ENCODE measurements at regions not wholly inside any gene's neighbourhood (a gene's known extent, or its start where the extent isn't known, plus 50 kb on each side); places are given as distances from the start of the nearest gene placed in this dataset.

DNA sequence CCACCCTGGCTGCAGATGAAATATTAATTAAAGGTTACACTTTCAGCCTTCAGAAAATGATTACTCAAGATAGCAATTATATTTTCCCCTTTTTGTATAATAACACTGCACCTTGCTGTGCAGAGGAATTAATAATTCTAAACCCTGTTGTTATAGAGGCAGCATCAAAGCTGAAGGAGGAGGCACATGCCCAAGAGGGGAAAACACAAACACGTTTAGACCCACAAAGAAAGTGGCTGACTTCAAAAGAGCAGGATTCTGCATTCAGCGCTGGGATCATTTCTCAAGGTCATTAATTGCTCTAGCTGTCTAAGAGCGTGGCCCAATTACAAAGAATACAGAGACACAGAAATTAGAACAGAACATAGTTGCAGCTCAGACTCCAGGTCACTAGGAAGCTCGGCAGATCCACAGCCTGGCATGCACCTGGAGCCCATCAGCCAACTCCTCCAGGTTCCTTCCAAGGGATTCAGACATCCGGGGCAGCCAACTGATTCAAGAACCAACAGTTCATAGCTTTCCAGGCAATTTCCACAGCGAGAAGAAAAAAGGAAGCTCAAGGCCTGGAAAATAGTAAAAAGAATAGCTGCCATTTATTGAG is 102.3 kb upstream of the ID2 start:
- ATAC-seq = no peak
- no peak for FAIRE-seq
- TF ChIP-seq, protein P1, sequence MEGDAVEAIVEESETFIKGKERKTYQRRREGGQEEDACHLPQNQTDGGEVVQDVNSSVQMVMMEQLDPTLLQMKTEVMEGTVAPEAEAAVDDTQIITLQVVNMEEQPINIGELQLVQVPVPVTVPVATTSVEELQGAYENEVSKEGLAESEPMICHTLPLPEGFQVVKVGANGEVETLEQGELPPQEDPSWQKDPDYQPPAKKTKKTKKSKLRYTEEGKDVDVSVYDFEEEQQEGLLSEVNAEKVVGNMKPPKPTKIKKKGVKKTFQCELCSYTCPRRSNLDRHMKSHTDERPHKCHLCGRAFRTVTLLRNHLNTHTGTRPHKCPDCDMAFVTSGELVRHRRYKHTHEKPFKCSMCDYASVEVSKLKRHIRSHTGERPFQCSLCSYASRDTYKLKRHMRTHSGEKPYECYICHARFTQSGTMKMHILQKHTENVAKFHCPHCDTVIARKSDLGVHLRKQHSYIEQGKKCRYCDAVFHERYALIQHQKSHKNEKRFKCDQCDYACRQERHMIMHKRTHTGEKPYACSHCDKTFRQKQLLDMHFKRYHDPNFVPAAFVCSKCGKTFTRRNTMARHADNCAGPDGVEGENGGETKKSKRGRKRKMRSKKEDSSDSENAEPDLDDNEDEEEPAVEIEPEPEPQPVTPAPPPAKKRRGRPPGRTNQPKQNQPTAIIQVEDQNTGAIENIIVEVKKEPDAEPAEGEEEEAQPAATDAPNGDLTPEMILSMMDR (IDR thresholded peaks at IDR 0.05) = no peak
- peaks cover 0 to 19% (median 5%) of the 10 kb centered on the region in 3 donors for H3K4me1 ChIP-seq
- no peak overlapping the region for H3K4me3 ChIP-seq
- no peaks in the 10 kb centered on the region for H3K27me3 ChIP-seq
- intact Hi-C loops (cut with DNase I) = no loop called here
- no peaks in the 10 kb centered on the region for H3K9me3 ChIP-seq
- no peaks in the 10 kb centered on the region for H3K36me3 ChIP-seq
- H3K27ac ChIP-seq = no peak overlapping the region
- 68 to 70% methylated on average over 6 of the region's 6 CpGs for WGBS, 2 donors
- DNase-seq = no peak

DNA sequence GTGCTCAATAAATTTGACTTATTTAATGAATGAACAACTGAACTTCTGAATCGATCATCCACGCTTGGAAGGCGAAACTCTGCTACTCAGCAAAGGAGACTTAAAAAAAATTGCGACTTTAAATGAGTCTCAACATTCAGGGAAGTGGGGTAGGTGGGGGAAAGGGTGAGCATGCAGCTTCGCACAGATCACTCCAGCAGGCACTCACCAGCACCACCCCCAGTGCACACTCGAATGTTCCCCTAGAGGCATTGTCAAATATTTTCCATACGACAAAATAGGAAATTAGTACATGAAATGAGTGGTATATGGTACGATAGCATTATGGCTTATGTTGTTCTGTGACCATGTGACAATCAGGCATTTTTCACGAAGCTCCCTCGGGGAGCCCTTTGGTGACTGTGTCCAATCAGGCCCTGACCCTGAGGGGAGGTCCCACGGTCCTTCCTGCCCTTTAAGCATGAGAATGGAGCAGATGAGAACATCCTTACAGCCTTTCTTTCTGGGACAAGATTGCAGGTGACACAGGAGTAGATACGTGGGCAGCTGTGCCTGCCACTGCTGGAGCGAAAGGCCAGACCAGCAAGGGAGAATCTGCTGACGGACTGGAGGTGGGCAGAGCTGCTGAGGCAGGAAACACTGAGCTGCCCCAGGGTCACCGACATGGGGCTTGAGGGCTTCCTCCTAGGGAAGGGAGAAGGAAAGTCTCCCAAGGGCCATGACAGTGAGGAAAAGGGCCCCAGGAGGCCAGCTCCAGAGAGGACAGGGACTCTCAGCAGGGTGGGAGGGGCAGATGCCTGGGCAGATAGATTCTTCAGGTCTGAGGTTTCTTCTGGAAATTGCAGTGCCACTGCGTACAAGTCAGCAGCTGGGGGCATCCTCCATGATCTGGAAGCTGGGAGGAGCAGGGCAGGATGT is 101.3 kb upstream of the ID2 start:
- Histone ChIP-seq H3K4me3 (no peak overlapping the region), H3K36me3 (no peaks in the 10 kb centered on the region), H3K9me3 (no peaks in the 10 kb centered on the region), H3K27me3 (no peaks in the 10 kb centered on the region), H3K27ac (no peak overlapping the region), H3K4me1 (peaks cover 0 to 10% (median 5%) of the 10 kb centered on the region in 3 donors)
- TF ChIP-seq, protein P1 (IDR thresholded peaks at IDR 0.05) = no peak
- no peak for ATAC-seq
- 80 to 83% methylated on average over 16 of the region's 16 CpGs for WGBS, 2 donors
- intact Hi-C loops (cut with DNase I) = no loop called here
- DNase-seq = no peak
- no peak for FAIRE-seq

DNA sequence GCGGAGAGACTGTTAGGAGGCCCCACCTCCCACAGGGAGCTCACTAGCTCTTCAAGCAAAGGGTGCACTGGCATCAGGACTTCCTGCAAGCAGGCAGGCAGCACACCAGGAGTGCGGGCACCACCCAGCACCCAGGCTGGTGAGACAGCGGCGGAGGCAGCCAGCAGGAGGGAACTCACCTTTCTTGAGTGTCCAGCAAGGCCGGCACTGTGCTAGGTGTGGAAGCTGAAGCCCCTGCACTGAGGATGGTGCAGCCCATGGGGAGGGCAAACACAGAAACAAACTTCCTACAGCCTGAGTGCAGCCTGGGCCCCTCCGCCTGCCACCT is 100.7 kb upstream of the ID2 start:
- peak in 2 of 6 donors; percentile 15 to 65 for DNase-seq
- 81 to 88% methylated on average over 6 of the region's 6 CpGs for WGBS, 2 donors
- FAIRE-seq = no peak
- Histone ChIP-seq H3K9me3 (no peaks in the 10 kb centered on the region), H3K4me1 (peaks cover 0 to 10% (median 5%) of the 10 kb centered on the region in 3 donors), H3K36me3 (no peaks in the 10 kb centered on the region), H3K27me3 (no peaks in the 10 kb centered on the region), H3K4me3 (no peak overlapping the region), H3K27ac (no peak overlapping the region)
- intact Hi-C loops (cut with DNase I) = no loop called here
- no peak for ATAC-seq
- TF ChIP-seq, protein P1 (IDR thresholded peaks at IDR 0.05) = no peak

DNA sequence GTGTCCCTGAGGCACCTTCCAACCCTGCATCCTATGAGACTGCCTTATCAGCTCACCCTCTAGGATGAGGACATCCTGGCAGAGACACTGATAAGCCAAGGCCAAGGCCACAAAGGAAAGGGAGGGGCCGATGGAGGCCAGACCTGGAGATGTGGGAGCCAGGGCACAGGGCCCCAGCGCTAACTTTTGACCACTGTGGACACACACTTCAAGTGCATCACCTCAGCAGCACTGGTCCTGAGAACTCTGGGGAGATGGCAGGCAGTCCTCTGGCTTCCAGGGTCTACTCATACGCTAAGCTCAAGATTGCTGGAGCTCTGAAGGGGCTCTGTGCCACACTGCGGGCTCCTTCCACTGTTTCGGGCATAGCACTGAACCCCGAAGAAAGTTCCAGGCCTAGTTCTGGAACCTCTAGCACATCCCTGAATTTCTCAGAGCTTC is 100.2 kb upstream of the ID2 start:
- Histone ChIP-seq H3K27ac (no peak overlapping the region), H3K4me1 (peaks cover 0 to 10% (median 5%) of the 10 kb centered on the region in 3 donors), H3K4me3 (no peak overlapping the region), H3K36me3 (no peaks in the 10 kb centered on the region), H3K9me3 (no peaks in the 10 kb centered on the region), H3K27me3 (no peaks in the 10 kb centered on the region)
- FAIRE-seq = no peak
- TF ChIP-seq, protein P1 (IDR thresholded peaks at IDR 0.05) = no peak
- 83 to 91% methylated on average over 6 of the region's 6 CpGs for WGBS, 2 donors
- peak in 1 of 6 donors; percentile 10 for DNase-seq
- intact Hi-C loops (cut with DNase I) = no loop called here
- no peak for ATAC-seq

DNA sequence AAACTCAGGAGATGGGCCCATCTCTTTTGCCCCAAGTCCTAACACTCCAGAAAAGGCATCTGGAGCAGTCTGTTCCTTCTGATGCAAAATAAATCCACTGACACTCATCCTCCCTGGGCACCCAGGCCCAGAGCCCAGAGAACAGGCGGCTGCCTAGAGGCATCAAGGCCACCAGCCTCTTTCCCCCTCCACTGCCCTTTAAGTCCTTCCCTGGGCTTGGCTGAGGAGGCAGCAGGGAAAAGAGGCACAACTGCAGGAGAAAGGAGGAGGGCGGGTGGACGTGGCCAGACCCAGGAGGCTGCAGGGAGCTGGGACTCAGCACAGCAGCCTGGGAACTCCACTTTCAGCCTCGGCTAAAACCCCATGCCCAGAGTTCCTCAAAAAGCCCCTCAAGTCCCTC is 99.7 kb upstream of the ID2 start:
- H3K27ac ChIP-seq = peak overlapping the region in 1 of 4 donors; percentile 80

More for the DNA sequence above, 99.7 kb upstream of the ID2 start:
- no peaks in the 10 kb centered on the region for H3K27me3 ChIP-seq
- intact Hi-C loops (cut with DNase I) = no loop called here
- FAIRE-seq (no peak), ATAC-seq (no peak), DNase-seq (peak in 1 of 6 donors; percentile 11)
- H3K4me1 ChIP-seq = peaks cover 0 to 10% (median 5%) of the 10 kb centered on the region in 3 donors
- H3K36me3 ChIP-seq = no peaks in the 10 kb centered on the region
- no peak overlapping the region for H3K4me3 ChIP-seq
- TF ChIP-seq, protein P1 (IDR thresholded peaks at IDR 0.05) = no peak
- no peaks in the 10 kb centered on the region for H3K9me3 ChIP-seq
- 75 to 81% methylated on average over 4 of the region's 4 CpGs for WGBS, 2 donors
